ENCODE measurements at regions not wholly inside any gene's neighbourhood (a gene's known extent, or its start where the extent isn't known, plus 50 kb on each side); places are given as distances from the start of the nearest gene placed in this dataset.

DNA sequence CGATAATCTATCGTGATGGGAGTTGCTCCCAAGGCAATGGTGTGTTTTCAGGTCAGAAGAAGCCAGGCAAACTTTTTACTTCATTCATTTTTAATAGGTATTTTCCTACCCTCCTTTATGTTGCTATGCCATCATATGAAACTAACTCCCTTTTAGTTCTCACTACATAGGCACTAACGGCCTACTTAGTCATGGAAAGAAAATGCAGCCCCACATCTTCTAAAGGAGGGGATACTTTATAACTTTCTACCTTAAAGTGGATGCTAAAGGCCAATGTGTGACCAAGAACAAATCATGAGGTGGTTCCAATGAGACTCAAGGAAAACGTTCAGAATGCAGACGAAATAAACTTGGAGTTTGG, 193.8 kb downstream of the FOXA2 start:
- TF ChIP-seq, protein P1, sequence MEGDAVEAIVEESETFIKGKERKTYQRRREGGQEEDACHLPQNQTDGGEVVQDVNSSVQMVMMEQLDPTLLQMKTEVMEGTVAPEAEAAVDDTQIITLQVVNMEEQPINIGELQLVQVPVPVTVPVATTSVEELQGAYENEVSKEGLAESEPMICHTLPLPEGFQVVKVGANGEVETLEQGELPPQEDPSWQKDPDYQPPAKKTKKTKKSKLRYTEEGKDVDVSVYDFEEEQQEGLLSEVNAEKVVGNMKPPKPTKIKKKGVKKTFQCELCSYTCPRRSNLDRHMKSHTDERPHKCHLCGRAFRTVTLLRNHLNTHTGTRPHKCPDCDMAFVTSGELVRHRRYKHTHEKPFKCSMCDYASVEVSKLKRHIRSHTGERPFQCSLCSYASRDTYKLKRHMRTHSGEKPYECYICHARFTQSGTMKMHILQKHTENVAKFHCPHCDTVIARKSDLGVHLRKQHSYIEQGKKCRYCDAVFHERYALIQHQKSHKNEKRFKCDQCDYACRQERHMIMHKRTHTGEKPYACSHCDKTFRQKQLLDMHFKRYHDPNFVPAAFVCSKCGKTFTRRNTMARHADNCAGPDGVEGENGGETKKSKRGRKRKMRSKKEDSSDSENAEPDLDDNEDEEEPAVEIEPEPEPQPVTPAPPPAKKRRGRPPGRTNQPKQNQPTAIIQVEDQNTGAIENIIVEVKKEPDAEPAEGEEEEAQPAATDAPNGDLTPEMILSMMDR (IDR thresholded peaks at IDR 0.05) = no peak
- no peak for TF ChIP-seq POLR2AphosphoS5 (IDR thresholded peaks at IDR 0.05)

All from upper lobe of left lung (tissue), 4 donors.